DMS153 treated with DMSO at 0.1 percent for 48 hours (cell line): ENCODE measurements at regions not wholly inside any gene's neighbourhood (a gene's known extent, or its start where the extent isn't known, plus 50 kb on each side); places are given as distances from the start of the nearest gene placed in this dataset.
A peak's percentile ranks its signal among the peaks of the same experiment; 100 is the strongest.

Source experiments
- DNase-seq: peaks from one replicate; lab custom pipeline; 2025; ENCODE audit not compliant: unreplicated experiment; lab: John Stamatoyannopoulos, UW

DNA sequence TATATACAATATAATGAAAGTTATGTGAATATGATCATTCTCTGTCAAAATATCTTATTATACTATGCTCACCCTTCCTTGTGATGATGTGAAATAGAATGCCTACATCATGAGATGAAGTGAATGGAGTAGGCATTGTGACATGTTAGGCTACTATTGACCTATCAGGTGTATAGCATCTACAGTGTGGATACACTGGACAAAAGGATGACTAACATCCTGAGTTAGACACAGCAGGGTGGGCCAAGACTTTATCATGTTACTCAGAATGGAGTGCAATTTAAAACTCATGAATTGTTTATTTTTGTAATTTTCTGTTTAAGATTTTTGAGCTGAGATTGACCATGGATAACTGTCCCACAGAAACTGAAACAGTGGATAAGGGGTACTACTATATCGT lies 53.4 kb upstream of the NAV3 start:
- no peak for DNase-seq

DNA sequence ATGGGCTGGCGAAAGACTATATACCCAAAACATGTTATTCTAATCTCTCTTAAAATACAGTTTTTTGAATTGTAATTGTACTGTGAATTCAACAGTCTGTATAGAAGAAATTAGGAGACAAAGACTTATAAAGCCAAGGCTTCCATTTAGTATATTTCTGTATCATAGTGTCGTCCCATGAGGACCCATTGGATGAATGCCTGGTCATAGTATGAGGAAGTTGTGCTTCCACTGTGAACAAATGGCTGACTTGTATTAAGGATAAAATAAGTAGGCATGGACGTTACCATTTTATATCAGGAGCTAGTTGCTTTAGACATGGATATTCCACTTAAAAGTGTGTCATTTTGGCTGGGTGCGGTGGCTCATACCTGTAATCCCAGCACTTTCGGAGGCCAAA lies 55.9 kb upstream of the NAV3 start:
- no peak for DNase-seq

DNA sequence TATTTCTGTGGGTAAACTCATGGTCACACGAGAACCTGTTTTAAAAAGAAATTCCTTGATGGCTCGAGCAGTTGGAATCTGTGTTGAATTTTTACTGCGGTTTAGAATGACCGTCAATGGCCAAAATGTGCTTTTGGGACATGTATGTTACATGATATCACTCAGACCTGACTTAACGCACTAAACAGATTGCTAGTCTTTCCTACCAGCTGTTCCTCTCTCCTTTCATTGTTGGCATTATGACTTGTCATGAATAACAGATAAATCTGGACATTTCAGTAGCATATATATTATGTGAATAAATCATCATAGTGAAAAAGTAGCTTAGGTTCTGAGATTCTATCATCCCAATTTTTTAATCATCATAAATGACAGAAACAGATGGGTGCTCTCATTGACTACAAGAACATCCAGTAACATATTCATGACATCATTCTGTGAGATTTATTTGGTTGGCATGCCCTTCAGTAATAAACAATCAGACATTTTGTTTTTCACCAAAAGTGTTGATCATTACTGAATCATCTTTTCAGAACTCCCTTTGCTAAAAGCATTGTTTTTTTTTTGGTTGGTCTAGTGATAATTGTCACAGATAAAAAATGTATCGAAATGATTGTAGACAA lies 57.9 kb upstream of the NAV3 start:
- no peak for DNase-seq

DNA sequence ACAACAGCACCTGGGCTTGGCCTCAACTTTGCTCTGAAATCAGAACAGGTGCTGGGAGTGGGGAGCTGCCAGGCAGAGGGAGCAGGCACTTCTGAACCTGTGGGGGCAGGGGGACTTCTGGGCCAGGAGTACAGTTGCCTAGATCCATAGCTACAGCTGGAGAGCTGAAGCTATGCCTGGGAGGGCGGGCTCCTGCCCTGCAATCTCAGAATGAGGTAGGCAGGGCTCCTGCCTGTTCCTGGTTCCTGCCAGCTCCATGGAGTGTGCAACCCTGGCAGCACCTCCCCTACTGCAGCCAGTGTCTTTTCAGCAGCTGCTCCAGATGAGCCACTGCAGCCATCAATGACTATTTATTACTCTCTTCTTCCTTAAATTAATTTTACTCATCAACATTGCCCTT lies 62.1 kb upstream of the NAV3 start:
- DNase-seq: no peak

DNA sequence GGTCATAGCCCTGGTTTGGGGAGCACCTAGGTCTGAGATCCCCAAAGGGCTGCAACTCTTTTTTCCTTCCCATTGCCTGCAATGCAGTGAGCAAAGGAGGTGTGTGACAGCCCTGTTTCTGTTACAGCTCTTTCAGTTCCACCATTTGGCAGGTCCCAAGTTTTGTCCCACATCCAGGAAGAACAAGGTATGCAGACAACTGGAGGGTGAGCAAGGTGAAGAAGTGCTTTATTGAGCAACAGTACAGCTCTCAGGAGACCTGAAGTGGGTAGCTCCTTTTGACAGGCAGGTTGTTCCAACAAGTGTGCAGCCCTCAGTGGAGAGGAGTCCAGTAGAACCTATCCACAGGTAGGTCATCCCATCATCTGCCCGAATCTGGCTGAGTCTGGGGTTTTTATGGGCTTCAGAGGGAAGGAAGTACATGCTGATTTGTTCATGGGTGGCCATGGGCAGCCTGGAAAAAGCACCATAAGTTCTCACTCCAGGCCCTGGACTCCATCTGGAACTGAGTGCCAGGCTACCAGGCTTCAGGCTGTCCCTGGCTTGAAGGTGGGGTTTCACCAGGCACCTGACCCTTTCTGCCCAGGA lies 62.8 kb upstream of the NAV3 start:
- DNase-seq: no peak

DNA sequence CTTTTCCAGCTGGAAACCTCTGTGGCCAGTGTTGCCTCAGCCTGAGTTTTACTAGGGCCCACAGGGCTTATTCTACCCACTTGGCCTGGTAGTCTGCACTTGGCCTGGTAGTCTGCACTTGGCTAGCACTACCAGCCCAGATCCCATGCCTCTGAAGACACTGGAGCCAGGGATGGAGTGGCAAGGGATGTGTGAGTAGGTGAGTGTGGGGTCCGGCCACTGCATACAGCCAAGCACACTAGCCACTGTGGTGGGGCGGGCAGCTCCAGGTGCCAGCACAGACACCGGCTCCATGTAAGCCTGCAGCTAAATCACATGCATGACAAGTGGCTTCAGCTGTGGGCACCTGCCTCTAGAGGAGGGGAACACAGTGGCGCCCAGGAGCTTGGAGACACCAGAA lies 63.4 kb upstream of the NAV3 start:
- DNase-seq: no peak

DNA sequence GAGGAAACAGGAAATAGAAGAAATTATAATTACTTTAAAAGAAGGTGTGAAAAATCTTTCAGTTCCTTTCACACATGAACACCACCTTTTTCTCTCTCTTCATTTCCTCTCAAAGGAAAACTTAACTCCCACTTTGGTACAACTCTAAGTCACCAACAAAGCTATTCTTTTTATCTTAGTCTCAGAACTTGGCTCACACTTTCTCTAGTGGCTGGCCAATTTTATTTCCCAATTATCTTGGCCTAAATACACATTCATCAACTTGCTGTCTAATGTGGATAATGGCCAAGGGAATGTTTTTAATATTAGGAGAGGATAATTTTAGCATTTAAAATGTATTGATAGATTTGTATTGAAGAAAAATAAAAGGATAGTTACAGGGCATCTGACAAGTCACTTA lies 64.5 kb upstream of the NAV3 start:
- DNase-seq: no peak

DNA sequence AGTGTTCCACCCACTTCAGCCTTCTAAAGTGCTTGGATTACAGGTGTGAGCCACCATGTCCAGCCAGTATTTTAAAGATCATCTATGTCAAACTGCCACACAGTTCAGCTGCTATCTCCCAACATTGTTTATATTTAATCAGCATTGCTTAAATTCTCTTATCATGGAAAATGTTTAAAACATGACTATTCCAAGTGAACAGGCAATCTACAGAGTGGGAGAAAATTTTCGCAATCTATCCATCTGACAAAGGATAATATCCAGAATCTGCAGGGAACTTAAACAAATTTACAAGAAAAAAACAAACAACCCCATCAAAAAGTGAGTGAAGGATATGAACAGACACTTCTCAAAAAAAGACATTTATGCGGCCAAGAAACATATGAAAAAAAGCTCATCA lies 69.4 kb upstream of the NAV3 start:
- no peak for DNase-seq

DNA sequence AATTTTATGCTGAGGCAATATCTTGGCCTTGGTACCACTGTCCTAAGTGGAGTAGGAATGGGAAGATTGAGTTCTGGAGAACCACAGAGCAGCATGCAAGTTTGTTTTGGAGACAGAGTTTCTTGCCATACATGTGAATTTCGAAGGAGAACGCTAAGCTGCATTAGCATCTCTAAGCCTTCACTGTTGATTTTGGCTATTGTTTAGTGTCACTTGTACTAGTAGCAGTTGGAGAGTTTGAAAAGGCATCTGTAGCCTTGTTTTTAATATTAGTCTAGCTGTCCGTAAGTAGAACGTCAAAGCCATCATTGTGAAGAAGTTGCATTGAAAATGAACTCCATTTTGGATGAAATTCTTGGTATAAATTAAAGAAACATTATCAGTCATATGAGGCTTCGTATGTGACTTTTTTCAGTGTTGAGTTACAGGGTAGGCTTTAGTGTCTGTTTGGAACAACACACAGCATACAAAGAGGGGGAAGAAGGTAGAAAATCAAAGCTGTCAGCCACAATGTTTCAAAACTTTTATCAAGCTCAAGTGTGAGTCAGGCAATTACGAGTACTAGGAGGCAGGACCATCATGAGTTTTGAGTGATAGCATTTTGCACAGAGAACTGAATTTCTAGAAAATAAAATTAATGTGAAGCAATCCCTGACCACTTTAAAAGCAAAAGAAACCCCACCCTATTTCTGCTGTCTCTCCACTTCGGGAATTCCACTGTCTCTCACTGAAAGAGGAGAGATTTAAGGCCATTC lies 70.2 kb upstream of the NAV3 start:
- no peak for DNase-seq

DNA sequence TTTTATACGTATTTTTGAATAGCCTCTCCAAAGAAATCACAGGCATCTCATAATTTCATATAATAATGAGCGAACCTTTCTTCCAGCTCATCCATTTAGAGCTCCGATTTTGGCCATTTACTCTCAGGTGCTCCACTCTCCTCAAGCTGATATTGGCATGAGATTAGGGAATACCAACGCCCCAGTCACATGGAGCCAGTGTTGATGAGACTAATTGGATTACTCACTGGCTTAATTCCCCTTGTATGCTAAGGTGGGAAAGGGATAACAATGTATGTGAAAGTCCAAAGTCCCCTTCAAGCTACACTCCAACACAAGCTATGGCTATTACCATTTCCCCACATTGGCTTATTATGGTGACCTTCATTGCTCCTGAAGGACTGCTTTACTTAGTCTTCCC lies 76.6 kb upstream of the NAV3 start:
- no peak for DNase-seq

DNA sequence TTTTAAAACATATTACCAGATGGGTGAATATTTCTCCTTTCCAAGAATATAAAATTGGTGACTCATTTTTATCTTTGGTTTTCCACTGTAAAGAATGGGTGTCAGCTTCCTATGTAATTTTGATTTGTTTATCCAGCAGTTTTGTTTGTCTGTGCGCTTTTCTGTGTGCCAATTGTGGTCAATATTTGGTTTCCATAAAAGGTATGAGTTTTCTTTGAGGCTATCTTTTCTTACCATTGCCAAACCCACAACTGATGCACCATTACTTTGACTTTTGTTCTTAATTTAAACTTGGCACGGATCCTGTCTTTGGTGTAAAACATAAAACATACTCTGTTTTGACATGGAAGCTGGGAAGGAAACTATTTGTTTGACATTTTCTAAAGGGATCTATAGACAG lies 78.8 kb upstream of the NAV3 start:
- DNase-seq: peak; percentile 93

DNA sequence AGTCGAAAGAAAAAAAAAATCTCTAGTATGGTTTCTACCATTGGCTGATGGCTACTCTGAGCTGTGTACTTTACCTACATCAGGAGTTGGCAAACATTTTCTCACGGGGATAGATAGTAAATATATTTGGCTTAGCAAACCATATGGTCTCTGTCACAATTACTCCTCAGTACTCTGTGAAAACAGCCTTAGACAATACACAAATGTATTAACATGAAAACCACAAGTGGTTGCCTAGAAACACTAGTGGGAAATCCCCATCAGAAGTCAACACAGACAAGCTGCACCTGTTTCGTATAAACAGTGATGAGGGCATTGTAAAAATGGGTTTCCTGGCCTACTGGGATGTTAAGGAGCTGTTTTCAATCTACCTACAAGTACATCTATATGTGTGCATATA lies 84.6 kb upstream of the NAV3 start:
- peak; percentile 100 for DNase-seq

DNA sequence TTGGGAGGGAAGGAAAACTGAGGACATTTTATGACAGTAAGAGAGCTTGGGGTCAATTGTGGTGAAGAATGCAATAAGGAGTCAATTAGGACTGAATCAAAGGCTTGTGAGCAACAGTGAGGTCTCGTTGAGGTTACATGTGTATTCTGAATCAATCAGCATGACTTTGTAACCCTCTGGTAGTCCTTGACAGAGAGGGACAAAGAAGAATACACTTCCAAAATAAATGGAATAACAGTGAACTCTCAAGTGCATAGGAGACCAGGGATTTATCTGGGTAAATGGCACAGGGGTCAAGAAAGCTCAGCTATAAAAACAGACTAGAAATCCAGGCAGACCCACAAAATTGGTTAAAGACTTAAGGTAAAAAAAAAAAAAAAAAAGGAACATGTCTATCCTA lies 85.1 kb upstream of the NAV3 start:
- DNase-seq: peak; percentile 93

DNA sequence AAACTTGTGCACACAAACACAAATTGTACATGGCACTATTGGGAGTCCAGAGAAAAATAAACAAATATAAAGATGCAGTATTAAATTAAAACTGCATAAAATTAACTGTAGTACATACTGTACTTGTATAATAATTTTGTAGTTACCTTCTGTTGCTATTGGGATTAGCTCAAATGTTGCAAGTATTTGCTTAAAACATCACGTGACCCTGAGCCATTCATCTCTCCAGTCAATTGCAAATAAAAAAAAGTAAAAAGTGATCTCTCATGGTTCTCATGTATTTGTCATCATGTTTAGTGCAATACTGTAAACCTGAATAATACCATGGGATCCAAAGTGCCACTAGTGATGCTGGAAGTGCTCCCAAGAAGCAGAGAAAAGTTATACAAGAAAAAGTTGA lies 88.1 kb upstream of the NAV3 start:
- peak; percentile 26 for DNase-seq

DNA sequence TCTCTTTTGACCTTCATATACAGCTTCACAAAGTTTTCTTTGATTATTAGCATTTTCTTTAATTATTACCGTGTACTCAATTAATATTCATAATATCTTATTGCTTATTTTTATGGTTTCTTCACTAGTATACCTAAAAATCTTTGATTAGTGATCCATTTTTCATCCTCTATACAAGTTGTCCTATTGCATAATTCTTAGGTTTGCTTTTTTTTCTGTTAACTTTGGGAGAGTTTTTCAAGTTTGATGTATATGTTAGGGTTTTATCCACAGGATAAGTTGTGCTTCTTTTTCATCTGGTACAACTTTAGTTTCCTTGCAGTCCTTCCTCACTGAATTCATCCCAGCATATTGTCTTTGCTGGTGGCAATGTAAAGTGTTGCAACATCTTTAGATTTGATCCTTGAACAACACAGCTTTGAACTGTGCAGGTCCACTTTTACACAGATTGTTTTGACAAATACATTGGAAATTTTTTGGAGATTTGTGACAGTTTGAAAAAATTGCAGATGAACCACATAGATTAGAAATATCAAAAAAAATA lies 88.6 kb upstream of the NAV3 start:
- no peak for DNase-seq

DNA sequence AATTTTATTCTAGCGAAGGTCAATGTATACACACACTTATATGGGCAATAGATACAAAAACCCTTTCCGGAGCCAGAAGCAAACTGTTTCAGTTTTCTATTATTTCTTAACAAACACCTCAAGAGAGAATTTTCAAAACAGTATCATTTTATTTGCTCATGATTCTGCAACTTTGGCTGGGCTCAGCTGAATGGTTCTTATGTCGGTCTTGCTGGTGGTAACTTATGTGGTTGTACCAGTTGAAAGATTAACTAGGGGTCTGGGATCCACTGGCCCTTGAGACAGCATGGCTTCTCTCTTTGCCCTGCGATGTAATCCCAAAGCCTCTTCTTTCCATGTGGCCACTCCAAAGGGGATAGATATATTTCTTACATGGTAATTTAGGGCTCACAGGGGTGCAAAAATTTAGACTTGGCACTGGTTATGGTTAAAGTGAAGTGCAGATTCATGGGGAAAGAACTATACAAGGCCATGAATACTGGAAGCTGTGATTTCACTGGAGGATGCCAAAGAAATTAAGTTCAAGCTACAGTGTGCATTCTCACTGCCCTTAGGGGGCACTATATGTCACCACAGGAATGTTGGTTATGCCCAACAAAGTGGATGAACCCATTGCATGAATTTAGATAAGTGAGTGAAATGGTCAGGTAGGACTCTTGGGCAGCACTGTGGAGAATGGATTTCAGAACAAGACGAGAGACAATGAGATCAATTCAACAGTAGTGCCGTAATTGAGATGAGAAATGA lies 94.3 kb upstream of the NAV3 start:
- DNase-seq: no peak

DNA sequence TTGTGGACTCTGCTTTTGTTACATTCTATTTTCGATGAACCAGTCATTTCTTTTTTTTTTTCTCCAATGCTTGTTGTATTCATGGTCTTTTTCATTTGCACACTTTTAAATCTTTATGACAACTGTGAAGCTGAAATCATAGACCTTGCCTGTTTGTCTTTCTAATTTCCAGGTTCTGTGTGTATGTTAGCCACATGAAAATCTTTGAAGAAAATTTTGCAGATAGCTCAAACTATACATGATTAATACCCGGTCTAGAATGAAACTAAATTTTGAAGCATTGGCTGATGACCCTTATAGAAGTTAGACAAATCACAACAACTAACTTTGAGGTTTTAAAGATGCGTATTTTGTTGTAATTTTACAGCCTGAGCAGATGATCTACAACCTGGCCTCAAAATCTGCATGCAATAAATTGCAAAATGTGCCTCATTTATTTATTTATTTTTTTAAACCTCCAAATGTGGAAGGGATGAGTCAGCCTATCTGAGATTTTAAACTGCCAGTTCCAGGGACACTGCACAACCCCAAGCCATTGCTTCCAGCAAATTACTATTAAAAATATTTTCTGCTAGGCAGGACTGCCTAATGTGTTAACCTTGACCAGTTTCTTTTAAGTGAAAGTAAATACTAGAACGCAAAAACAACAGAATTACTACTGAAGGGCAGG lies 96.3 kb upstream of the NAV3 start:
- DNase-seq: peak; percentile 17

DNA sequence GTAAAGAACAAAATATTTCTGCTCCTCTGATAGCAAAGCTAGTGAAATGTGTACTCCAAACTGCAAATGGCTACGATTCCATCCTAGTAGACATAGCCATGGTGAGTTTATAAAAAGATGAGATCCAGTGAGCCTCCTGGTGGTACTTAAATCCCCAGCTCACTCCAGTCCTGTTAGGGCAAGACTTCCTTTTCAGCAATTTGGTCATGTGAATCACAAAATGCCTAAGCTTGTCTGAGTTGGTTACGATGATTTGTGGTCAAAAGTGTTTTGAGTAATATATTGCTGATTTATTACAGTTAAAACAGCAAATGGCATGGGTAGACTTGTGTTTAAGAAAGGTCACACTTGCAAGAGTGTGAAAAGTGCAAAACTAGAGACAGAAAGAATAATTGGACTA lies 102.7 kb upstream of the NAV3 start:
- DNase-seq: no peak

DNA sequence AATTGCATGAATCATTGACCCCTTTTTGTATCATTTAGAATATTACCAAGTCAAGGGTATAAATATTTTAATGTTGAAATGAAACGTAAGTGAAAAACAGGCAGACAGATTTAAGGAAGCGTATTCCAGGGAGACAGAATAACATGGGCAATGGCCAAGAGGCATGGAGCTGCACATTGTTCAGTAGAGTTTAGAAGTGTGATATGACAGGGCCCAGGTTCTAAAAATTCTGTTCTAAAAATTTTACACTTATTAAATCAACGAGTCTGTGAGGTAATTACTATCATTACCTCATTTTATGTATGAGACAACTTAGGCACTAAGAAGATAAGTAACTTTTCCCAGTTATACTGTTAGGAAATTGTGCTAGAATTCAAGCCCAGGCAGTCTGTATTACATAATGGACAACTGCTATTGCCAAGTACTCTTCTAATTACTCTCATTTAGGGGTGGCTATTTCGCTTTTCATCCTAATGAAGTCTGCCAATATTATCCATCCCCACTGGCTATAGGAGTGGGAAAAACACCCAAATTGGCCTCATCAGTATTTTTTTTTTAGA lies 103.2 kb upstream of the NAV3 start:
- DNase-seq: no peak

DNA sequence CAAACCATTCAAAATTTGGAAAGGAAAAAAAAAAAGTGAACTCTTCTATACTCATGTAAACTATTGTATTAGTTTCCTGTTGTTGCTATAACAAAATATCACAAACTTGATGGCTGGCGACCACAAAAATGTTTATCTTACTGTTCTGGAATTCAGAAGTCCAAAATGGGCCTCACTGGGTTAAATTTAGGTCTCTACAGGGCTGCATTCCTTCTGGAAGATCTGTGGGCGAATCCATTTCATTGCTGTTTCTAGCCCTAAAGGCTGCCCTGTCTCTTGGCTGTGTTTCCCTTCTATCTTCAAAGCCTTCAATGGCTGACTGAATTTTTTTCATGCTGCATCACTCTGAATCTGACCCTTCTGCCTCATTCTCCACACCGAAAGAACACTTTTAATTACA lies 105.1 kb upstream of the NAV3 start:
- no peak for DNase-seq
